ENCODE measurements at regions not wholly inside any gene's neighbourhood (a gene's known extent, or its start where the extent isn't known, plus 50 kb on each side); places are given as distances from the start of the nearest gene placed in this dataset.

- H3K4me1 Mint-ChIP-seq, result no peaks in the 10 kb centered on the region
- H3K9me3 Mint-ChIP-seq, result no peaks in the 10 kb centered on the region
- H3K4me3 Mint-ChIP-seq, result no peak overlapping the region
- H3K27ac Mint-ChIP-seq, result no peak overlapping the region
- H3K36me3 Mint-ChIP-seq (ENCODE audit: low read depth), result no peaks in the 10 kb centered on the region
- H3K27me3 Mint-ChIP-seq, result no peaks in the 10 kb centered on the region
- no peak for DNase-seq
- intact Hi-C loops (cut with micrococcal nuclease), result no loop called here
Observed at GRCh38 chr2:18245375-18245774, 315.1 kb downstream of the RDH14 start.

- intact Hi-C loops (cut with micrococcal nuclease), result no loop called here
- H3K36me3 Mint-ChIP-seq (ENCODE audit: low read depth), result no peaks in the 10 kb centered on the region
- no peak overlapping the region for H3K4me3 Mint-ChIP-seq
- no peak for DNase-seq
- no peaks in the 10 kb centered on the region for H3K9me3 Mint-ChIP-seq
- no peaks in the 10 kb centered on the region for H3K27me3 Mint-ChIP-seq
- no peak overlapping the region for H3K27ac Mint-ChIP-seq
- no peaks in the 10 kb centered on the region for H3K4me1 Mint-ChIP-seq
Observed at GRCh38 chr2:18244845-18245244, 315.6 kb downstream of the RDH14 start.

- Mint-ChIP-seq H3K27me3 (no peaks in the 10 kb centered on the region), H3K36me3 (ENCODE audit: low read depth) (no peaks in the 10 kb centered on the region), H3K27ac (no peak overlapping the region), H3K4me1 (no peaks in the 10 kb centered on the region), H3K9me3 (no peaks in the 10 kb centered on the region), H3K4me3 (no peak overlapping the region)
- intact Hi-C loops (cut with micrococcal nuclease), result no loop called here
- no peak for DNase-seq
Observed at GRCh38 chr2:18243816-18244215, 316.6 kb downstream of the RDH14 start.

- intact Hi-C loops (cut with micrococcal nuclease), result no loop called here
- no peak for DNase-seq
Observed at GRCh38 chr2:18242716-18243115, 317.7 kb downstream of the RDH14 start.

GRCh38 chr2:18238209-18238608, 322.2 kb downstream of the RDH14 start:
- H3K27me3 Mint-ChIP-seq, result no peaks in the 10 kb centered on the region
- DNase-seq, result no peak
- H3K9me3 Mint-ChIP-seq, result no peaks in the 10 kb centered on the region
- H3K27ac Mint-ChIP-seq, result no peak overlapping the region
- H3K4me1 Mint-ChIP-seq, result no peaks in the 10 kb centered on the region
- H3K36me3 Mint-ChIP-seq (ENCODE audit: low read depth), result no peaks in the 10 kb centered on the region
- intact Hi-C loops (cut with micrococcal nuclease), result no loop called here
- H3K4me3 Mint-ChIP-seq, result no peak overlapping the region

More at GRCh38 chr2:18242716-18243115, 317.7 kb downstream of the RDH14 start:
- no peaks in the 10 kb centered on the region for H3K4me1 Mint-ChIP-seq
- H3K36me3 Mint-ChIP-seq (ENCODE audit: low read depth), result no peaks in the 10 kb centered on the region
- H3K27ac Mint-ChIP-seq, result no peak overlapping the region
- H3K27me3 Mint-ChIP-seq, result no peaks in the 10 kb centered on the region
- no peak overlapping the region for H3K4me3 Mint-ChIP-seq
- H3K9me3 Mint-ChIP-seq, result no peaks in the 10 kb centered on the region

- no peak overlapping the region for H3K4me3 Mint-ChIP-seq
- no peaks in the 10 kb centered on the region for H3K27me3 Mint-ChIP-seq
- H3K36me3 Mint-ChIP-seq (ENCODE audit: low read depth), result no peaks in the 10 kb centered on the region
- intact Hi-C loops (cut with micrococcal nuclease), result no loop called here
- DNase-seq, result no peak
- H3K27ac Mint-ChIP-seq, result no peak overlapping the region
- H3K4me1 Mint-ChIP-seq, result no peaks in the 10 kb centered on the region
- no peaks in the 10 kb centered on the region for H3K9me3 Mint-ChIP-seq
Observed at GRCh38 chr2:18237298-18237697, 323.2 kb downstream of the RDH14 start.

- H3K27me3 Mint-ChIP-seq, result peaks cover 1% of the 10 kb centered on the region
- H3K9me3 Mint-ChIP-seq, result no peaks in the 10 kb centered on the region
- H3K4me1 Mint-ChIP-seq, result no peaks in the 10 kb centered on the region
- intact Hi-C loops (cut with micrococcal nuclease), result no loop called here
- DNase-seq, result no peak
- no peak overlapping the region for H3K4me3 Mint-ChIP-seq
- no peaks in the 10 kb centered on the region for H3K36me3 Mint-ChIP-seq (ENCODE audit: low read depth)
- no peak overlapping the region for H3K27ac Mint-ChIP-seq
Observed at GRCh38 chr2:18232731-18233438, 327.6 kb downstream of the RDH14 start.

- DNase-seq, result no peak
- Mint-ChIP-seq H3K27me3 (peaks cover 1% of the 10 kb centered on the region), H3K4me1 (no peaks in the 10 kb centered on the region), H3K36me3 (ENCODE audit: low read depth) (no peaks in the 10 kb centered on the region), H3K9me3 (no peaks in the 10 kb centered on the region), H3K27ac (no peak overlapping the region), H3K4me3 (no peak overlapping the region)
- intact Hi-C loops (cut with micrococcal nuclease), result no loop called here
Observed at GRCh38 chr2:18230668-18231067, 329.8 kb downstream of the RDH14 start.

GRCh38 chr2:18219676-18220075, 340.8 kb downstream of the RDH14 start:
- H3K27me3 Mint-ChIP-seq, result no peaks in the 10 kb centered on the region
- H3K9me3 Mint-ChIP-seq, result no peaks in the 10 kb centered on the region
- no peak overlapping the region for H3K4me3 Mint-ChIP-seq
- no peak for DNase-seq
- H3K4me1 Mint-ChIP-seq, result no peaks in the 10 kb centered on the region
- no peak overlapping the region for H3K27ac Mint-ChIP-seq
- intact Hi-C loops (cut with micrococcal nuclease), result no loop called here
- no peaks in the 10 kb centered on the region for H3K36me3 Mint-ChIP-seq (ENCODE audit: low read depth)

- no peak overlapping the region for H3K27ac Mint-ChIP-seq
- no peak for DNase-seq
- H3K4me3 Mint-ChIP-seq, result no peak overlapping the region
- no peaks in the 10 kb centered on the region for H3K4me1 Mint-ChIP-seq
- no peaks in the 10 kb centered on the region for H3K27me3 Mint-ChIP-seq
- H3K9me3 Mint-ChIP-seq, result no peaks in the 10 kb centered on the region
- no peaks in the 10 kb centered on the region for H3K36me3 Mint-ChIP-seq (ENCODE audit: low read depth)
- intact Hi-C loops (cut with micrococcal nuclease), result no loop called here
Observed at GRCh38 chr2:18218160-18218933, 339.9 kb downstream of the KCNS3 start.

- H3K9me3 Mint-ChIP-seq, result no peaks in the 10 kb centered on the region
- H3K27ac Mint-ChIP-seq, result no peak overlapping the region
- intact Hi-C loops (cut with micrococcal nuclease), result no loop called here
- H3K4me1 Mint-ChIP-seq, result no peaks in the 10 kb centered on the region
- no peak overlapping the region for H3K4me3 Mint-ChIP-seq
- H3K36me3 Mint-ChIP-seq (ENCODE audit: low read depth), result no peaks in the 10 kb centered on the region
- H3K27me3 Mint-ChIP-seq, result no peaks in the 10 kb centered on the region
- DNase-seq, result no peak
Observed at GRCh38 chr2:18214936-18215335, 336.5 kb downstream of the KCNS3 start.

GRCh38 chr2:18213986-18214385, 335.5 kb downstream of the KCNS3 start:
- no peak for DNase-seq
- intact Hi-C loops (cut with micrococcal nuclease), result no loop called here
- H3K27ac Mint-ChIP-seq, result no peak overlapping the region
- no peaks in the 10 kb centered on the region for H3K9me3 Mint-ChIP-seq
- H3K27me3 Mint-ChIP-seq, result no peaks in the 10 kb centered on the region
- no peaks in the 10 kb centered on the region for H3K36me3 Mint-ChIP-seq (ENCODE audit: low read depth)
- no peaks in the 10 kb centered on the region for H3K4me1 Mint-ChIP-seq
- no peak overlapping the region for H3K4me3 Mint-ChIP-seq

GRCh38 chr2:18209934-18210639, 331.6 kb downstream of the KCNS3 start:
- no peak for DNase-seq
- Mint-ChIP-seq H3K9me3 (no peaks in the 10 kb centered on the region), H3K27ac (no peak overlapping the region), H3K4me1 (no peaks in the 10 kb centered on the region), H3K27me3 (no peaks in the 10 kb centered on the region), H3K4me3 (no peak overlapping the region), H3K36me3 (ENCODE audit: low read depth) (no peaks in the 10 kb centered on the region)
- intact Hi-C loops (cut with micrococcal nuclease), result no loop called here

GRCh38 chr2:18208956-18209355, 330.5 kb downstream of the KCNS3 start:
- Mint-ChIP-seq H3K27ac (no peak overlapping the region), H3K27me3 (no peaks in the 10 kb centered on the region), H3K9me3 (no peaks in the 10 kb centered on the region), H3K4me3 (no peak overlapping the region), H3K36me3 (ENCODE audit: low read depth) (no peaks in the 10 kb centered on the region), H3K4me1 (no peaks in the 10 kb centered on the region)
- DNase-seq, result no peak
- intact Hi-C loops (cut with micrococcal nuclease), result no loop called here
